Neural progenitor cell (in vitro differentiated cells): ENCODE measurements at regions not wholly inside any gene's neighbourhood (a gene's known extent, or its start where the extent isn't known, plus 50 kb on each side); places are given as distances from the start of the nearest gene placed in this dataset.
"Not testable (repeated sequence)": the region's sequence is repeated elsewhere in the genome, so short reads cannot be mapped to it uniquely, and the experiment has no call there.

ENCODE experiments used
- EZH2 ChIP-seq: fragments of 200-600 bp; sonication (generic); IDR thresholded peaks from 2 replicates; pipeline ENCODE4 v1.6.1; 2017; ENCODE audit warnings: antibody characterized with exemption, mild to moderate bottlenecking, moderate library complexity
- EZH2phosphoT487 ChIP-seq: fragments of 200-600 bp; sonication (generic); IDR thresholded peaks from 2 replicates; pipeline ENCODE4 v1.6.1; 2017; ENCODE audit warnings: antibody characterized with exemption
- TF ChIP-seq, protein P1 (sequence below): fragments of 200-600 bp; sonication (generic); IDR thresholded peaks from 2 replicates; pipeline ENCODE4 v1.5.1; 2017; ENCODE audit warnings: antibody characterized with exemption, mild to moderate bottlenecking

DNA sequence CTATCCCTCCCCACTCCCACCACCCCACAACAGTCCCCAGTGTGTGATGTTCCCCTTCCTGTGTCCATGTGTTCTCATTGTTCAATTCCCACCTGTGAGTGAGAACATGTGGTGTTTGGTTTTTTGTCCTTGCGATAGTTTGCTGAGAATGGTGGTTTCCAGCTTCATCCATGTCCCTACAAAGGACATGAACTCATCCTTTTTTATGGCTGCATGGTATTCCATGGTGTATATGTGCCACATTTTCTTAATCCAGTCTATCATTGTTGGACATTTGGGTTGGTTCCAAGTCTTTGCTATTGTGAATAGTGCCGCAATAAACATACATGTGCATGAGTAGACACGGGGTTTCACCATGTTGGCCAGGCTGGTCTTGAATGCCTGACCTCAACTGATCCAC lies 109.8 kb downstream of the USP22 start:
- TF ChIP-seq, protein P1, sequence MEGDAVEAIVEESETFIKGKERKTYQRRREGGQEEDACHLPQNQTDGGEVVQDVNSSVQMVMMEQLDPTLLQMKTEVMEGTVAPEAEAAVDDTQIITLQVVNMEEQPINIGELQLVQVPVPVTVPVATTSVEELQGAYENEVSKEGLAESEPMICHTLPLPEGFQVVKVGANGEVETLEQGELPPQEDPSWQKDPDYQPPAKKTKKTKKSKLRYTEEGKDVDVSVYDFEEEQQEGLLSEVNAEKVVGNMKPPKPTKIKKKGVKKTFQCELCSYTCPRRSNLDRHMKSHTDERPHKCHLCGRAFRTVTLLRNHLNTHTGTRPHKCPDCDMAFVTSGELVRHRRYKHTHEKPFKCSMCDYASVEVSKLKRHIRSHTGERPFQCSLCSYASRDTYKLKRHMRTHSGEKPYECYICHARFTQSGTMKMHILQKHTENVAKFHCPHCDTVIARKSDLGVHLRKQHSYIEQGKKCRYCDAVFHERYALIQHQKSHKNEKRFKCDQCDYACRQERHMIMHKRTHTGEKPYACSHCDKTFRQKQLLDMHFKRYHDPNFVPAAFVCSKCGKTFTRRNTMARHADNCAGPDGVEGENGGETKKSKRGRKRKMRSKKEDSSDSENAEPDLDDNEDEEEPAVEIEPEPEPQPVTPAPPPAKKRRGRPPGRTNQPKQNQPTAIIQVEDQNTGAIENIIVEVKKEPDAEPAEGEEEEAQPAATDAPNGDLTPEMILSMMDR: not testable (repeated sequence)
- not testable (repeated sequence) for TF ChIP-seq EZH2, EZH2phosphoT487
